Keratinocyte (primary cell): ENCODE measurements at regions not wholly inside any gene's neighbourhood (a gene's known extent, or its start where the extent isn't known, plus 50 kb on each side); places are given as distances from the start of the nearest gene placed in this dataset.

Experiments used
- DNase-seq: peaks from one replicate; pipeline ENCODE4 v3.0.0-alpha.2; 2011; ENCODE audit warnings: low read depth, missing footprints, low spot score
- FAIRE-seq: peaks from 2 replicates; lab custom pipeline; 2011; peaks lifted over from hg19 to GRCh38; lab: Jason Lieb, UNC
- H2AFZ ChIP-seq: 2 replicates; pipeline ENCODE4 v1.6.0; 2012; ENCODE audit warnings: low read length, control low read depth, inconsistent platforms; ENCODE audit not compliant: control insufficient read depth
- H3K27ac ChIP-seq: 2 replicates; pipeline ENCODE4 v1.5.1; 2011; ENCODE audit warnings: low read length; ENCODE audit not compliant: control insufficient read depth, insufficient read depth
- H3K27me3 ChIP-seq: 3 replicates; pipeline ENCODE4 v1.6.0; 2011; ENCODE audit warnings: low read length; ENCODE audit not compliant: control insufficient read depth, insufficient read depth; ENCODE audit errors: extremely low read depth
- H3K36me3 ChIP-seq, 2 experiments: 2 replicates in 1 of 2; 3 replicates in 1 of 2; pipeline ENCODE4 v1.5.1; 2011; ENCODE audit warnings: low read length in 2 of 2, mild to moderate bottlenecking in 1 of 2; ENCODE audit not compliant: control insufficient read depth in 2 of 2, insufficient read depth in 2 of 2; ENCODE audit errors: extremely low read depth in 1 of 2
- H3K4me1 ChIP-seq: 3 replicates; pipeline ENCODE4 v1.5.1; 2011; ENCODE audit warnings: low read length; ENCODE audit not compliant: control insufficient read depth, insufficient read depth; ENCODE audit errors: extremely low read depth
- H3K4me2 ChIP-seq: 3 replicates; pipeline ENCODE4 v1.6.0; 2011; ENCODE audit warnings: low read depth, low read length; ENCODE audit not compliant: control insufficient read depth, insufficient read depth; ENCODE audit errors: extremely low read depth
- H3K4me3 ChIP-seq, 3 experiments: fragments of 200-600 bp in 1 of 3; sonication (generic) in 1 of 3; 2 replicates in 2 of 3; 3 replicates in 1 of 3; pipeline ENCODE4 v1.5.1; 2011 to 2016; ENCODE audit warnings: low read length in 3 of 3, mild to moderate bottlenecking in 3 of 3, control low read depth in 2 of 3, inconsistent platforms in 1 of 3, low read depth in 1 of 3, mixed read lengths in 1 of 3, mixed run types in 1 of 3, moderate library complexity in 1 of 3; ENCODE audit not compliant: control insufficient read depth in 2 of 3, insufficient read depth in 2 of 3; ENCODE audit errors: extremely low read depth in 1 of 3
- H3K79me2 ChIP-seq: 2 replicates; pipeline ENCODE4 v1.6.0; 2012; ENCODE audit warnings: low read length; ENCODE audit not compliant: control insufficient read depth, insufficient read depth
- H3K9ac ChIP-seq: 3 replicates; pipeline ENCODE4 v1.6.0; 2011; ENCODE audit warnings: low read length; ENCODE audit not compliant: control insufficient read depth, insufficient read depth; ENCODE audit errors: extremely low read depth
- H3K9me1 ChIP-seq: 3 replicates; pipeline ENCODE4 v1.6.0; 2011; ENCODE audit warnings: low read length; ENCODE audit not compliant: control insufficient read depth, insufficient read depth; ENCODE audit errors: extremely low read depth
- H3K9me3 ChIP-seq: 2 replicates; pipeline ENCODE4 v1.5.1; 2012; ENCODE audit warnings: low read depth, low read length; ENCODE audit not compliant: control insufficient read depth
- H4K20me1 ChIP-seq: 3 replicates; pipeline ENCODE4 v1.6.0; 2011; ENCODE audit warnings: low read length; ENCODE audit not compliant: control insufficient read depth, insufficient read depth; ENCODE audit errors: extremely low read depth
- CTCF ChIP-seq, 3 experiments: IDR thresholded peaks in 1 of 3; conservative IDR thresholded peaks in 1 of 3; optimal IDR thresholded peaks in 1 of 3; 2 replicates in 2 of 3; 3 replicates in 1 of 3; pipeline versions ENCODE3 to v1.5.1; 2011; ENCODE audit warnings: low read length in 3 of 3, mild to moderate bottlenecking in 3 of 3, moderate library complexity in 2 of 3, control low read depth in 1 of 3, inconsistent platforms in 1 of 3; ENCODE audit not compliant: insufficient read depth in 2 of 3; ENCODE audit errors: extremely low read depth in 1 of 3
- EZH2 ChIP-seq: IDR thresholded peaks from one replicate; pipeline ENCODE4 v1.6.1; 2012; ENCODE audit warnings: inconsistent platforms, mild to moderate bottlenecking, low read length, moderate library complexity
- dilution Hi-C: fragments of 300-500 bp; cut with MboI; formaldehyde crosslinking; loops from one replicate; pipeline ENCODE4 v1.7.0; 2020; ENCODE audit warnings: low sequenced_read_pairs; ENCODE audit not compliant: extremely low pct_ligation_motif_present

DNA sequence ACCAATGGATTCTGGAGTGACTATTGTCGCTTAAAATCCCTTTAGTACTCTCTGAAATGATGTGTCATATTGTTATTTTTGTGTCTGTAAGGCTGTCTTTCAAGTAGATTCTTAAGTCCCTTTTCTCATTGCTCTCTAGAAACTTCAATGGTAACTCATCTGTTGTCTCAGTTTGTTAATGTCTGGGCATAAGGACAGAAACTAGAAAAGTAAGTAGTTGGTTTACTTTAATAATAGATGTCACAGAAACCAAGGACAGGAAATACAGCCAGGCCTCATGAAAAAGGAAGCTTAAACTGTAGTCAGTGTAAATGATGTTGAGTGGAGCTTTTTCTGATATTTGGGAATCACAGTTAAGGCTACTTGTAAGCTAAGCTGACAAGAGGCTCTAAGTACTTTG lies 730.2 kb upstream of the DPPA4 start:
- FAIRE-seq: no peak
- no peak for TF ChIP-seq EZH2
- Histone ChIP-seq H3K79me2 (no peaks in the 10 kb centered on the region), H3K36me3 (no peaks in the 10 kb centered on the region), H4K20me1 (no peaks in the 10 kb centered on the region), H2AFZ (no peak overlapping the region), H3K27ac (no peak overlapping the region), H3K27me3 (no peaks in the 10 kb centered on the region), H3K4me1 (no peaks in the 10 kb centered on the region), H3K4me3 (no peak overlapping the region), H3K9me1 (no peaks in the 10 kb centered on the region), H3K4me2 (no peak overlapping the region), H3K9ac (no peak overlapping the region), H3K9me3 (no peaks in the 10 kb centered on the region)
- dilution Hi-C loops: no loop called here
- DNase-seq: no peak

- FAIRE-seq: no peak
- DNase-seq: no peak
- dilution Hi-C loops: no loop called here
- Histone ChIP-seq H3K27me3 (no peaks in the 10 kb centered on the region), H3K9me3 (no peaks in the 10 kb centered on the region), H3K4me2 (no peak overlapping the region), H2AFZ (no peak overlapping the region), H3K27ac (no peak overlapping the region), H3K79me2 (no peaks in the 10 kb centered on the region), H3K36me3 (no peaks in the 10 kb centered on the region), H3K4me1 (no peaks in the 10 kb centered on the region), H3K9me1 (no peaks in the 10 kb centered on the region), H3K9ac (no peak overlapping the region), H3K4me3 (no peak overlapping the region), H4K20me1 (no peaks in the 10 kb centered on the region)
- TF ChIP-seq EZH2 (no peak), CTCF (optimal IDR thresholded peaks at IDR 0.05 in 1 of 3, IDR thresholded peaks at IDR 0.05 in 1 of 3, conservative IDR thresholded peaks at IDR 0.05 in 1 of 3; ENCODE audit: extremely low read depth in 1 of 3, insufficient read depth in 2 of 3, low read length in 3 of 3) (no peak)
Observed at GRCh38 chr3:110069761-110070160, 732.4 kb upstream of the DPPA4 start.

DNA sequence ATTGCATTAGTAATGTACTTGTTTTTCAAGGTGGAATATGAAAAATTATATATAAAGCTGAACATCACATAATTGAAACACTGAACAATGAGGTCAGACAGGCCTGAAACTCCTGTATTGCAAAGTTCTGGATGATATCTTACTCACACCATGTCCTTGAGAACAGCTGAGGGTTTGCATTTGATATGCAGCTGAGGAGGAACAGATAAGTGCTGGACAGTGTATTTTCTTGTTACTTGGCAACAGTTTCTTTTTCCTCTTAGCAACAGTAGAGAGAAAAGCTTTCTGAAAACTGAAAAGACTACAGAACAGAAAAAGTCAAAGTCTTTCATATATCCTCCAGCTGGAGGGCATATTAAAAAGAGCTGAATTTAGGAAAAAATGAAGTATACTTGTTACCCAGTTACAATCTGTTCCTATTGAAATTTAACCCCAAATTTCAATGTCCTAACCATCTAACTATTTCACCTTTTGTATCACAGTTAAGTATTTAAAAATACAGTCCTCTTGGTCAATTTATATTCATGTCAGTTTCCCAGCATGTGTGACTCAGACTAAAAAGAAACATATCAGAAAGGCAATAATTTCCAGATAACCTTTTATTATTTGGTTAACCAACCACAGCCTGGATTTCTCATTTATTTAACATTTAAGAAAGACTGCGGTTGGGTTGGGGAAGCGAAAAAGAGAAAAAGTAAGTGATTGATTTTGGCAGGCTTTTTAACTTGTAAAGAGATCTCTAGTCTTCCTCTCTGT lies 733.0 kb upstream of the DPPA4 start:
- no peak for FAIRE-seq
- H3K4me2 ChIP-seq: no peak overlapping the region
- H3K79me2 ChIP-seq: no peaks in the 10 kb centered on the region
- no peaks in the 10 kb centered on the region for H3K9me3 ChIP-seq
- no peaks in the 10 kb centered on the region for H3K27me3 ChIP-seq
- no peak for TF ChIP-seq EZH2
- no peak for TF ChIP-seq CTCF (optimal IDR thresholded peaks at IDR 0.05 in 1 of 3, IDR thresholded peaks at IDR 0.05 in 1 of 3, conservative IDR thresholded peaks at IDR 0.05 in 1 of 3; ENCODE audit: extremely low read depth in 1 of 3, insufficient read depth in 2 of 3, low read length in 3 of 3)
- no peak for DNase-seq
- no peak overlapping the region for H3K27ac ChIP-seq
- no peaks in the 10 kb centered on the region for H4K20me1 ChIP-seq
- H3K4me3 ChIP-seq: no peak overlapping the region
- dilution Hi-C loops: no loop called here
- H3K36me3 ChIP-seq: no peaks in the 10 kb centered on the region
- H3K4me1 ChIP-seq: no peaks in the 10 kb centered on the region
- no peak overlapping the region for H2AFZ ChIP-seq
- no peaks in the 10 kb centered on the region for H3K9me1 ChIP-seq
- no peak overlapping the region for H3K9ac ChIP-seq
